ENCODE measurements at regions not wholly inside any gene's neighbourhood (a gene's known extent, or its start where the extent isn't known, plus 50 kb on each side); places are given as distances from the start of the nearest gene placed in this dataset.

DNA sequence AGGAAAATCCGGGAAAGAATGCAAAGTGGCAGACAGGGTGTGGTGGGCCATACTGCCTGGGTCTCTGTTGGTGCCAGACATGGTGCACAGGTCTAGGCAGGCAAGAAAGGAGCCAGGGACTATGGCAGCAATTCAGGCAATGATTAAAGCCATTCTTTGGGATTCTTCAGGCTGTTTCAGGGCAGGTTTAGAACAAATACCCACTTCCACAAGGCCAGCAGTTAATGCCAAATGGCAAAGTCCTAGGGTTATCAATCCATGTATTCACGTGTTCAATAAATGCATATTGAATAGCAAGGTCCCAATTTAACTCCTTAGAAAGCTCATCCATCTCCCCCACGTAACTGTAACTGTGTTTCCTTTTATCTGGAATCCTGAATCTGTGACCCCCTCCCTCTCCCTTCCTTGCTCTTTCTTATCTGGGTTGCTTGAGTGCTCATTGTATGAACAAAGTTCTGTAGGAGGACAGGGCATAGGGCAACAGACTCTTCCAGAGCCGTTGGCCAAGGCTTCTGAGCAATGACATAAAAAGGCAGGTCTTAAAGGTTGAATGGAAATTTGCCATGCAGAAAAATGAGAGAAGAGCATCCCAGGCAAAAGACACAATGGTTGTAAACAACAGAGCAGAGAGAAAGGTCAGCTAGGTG is 146.8 kb upstream of the KLHL29 start:
- DNase-seq: no peak

DNA sequence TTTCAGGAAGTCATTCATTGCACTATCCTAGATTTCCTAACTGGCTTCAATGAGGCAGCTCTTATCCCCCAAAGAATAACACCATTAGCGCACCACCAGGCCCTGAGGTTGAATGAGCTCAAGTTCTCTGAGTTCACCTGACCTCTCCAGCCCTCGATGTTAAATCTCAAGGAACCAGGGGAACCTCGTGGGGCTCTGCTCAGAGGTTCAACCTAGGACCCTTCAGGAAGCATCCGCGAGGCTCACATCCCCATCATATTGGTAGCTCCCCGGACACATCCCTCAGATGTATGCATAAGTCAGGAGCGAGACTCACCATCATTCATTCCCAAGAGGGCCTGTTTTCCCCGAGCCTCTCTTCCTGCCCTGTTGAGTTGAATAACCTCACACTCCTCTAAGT is 145.6 kb upstream of the KLHL29 start:
- no peak for DNase-seq

DNA sequence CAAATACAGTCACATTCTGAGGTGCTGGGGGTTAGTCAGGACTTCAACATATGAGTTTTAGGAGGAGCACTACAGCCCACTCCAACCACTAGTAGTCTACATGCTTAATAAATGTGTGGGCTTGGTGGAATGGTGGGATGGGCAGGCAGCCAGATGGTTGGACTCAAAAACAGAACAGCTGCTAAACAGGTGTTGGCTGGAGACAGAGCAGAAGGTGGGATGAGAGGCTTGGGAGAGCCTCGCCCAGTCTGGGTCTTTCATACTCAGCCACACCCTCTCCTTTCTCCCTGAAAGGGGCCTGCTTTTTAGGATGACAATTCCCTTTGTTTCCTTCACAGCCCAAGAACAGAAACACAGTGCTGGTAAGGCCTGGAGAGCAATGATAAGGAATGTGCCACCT is 143.9 kb upstream of the KLHL29 start:
- no peak for DNase-seq

DNA sequence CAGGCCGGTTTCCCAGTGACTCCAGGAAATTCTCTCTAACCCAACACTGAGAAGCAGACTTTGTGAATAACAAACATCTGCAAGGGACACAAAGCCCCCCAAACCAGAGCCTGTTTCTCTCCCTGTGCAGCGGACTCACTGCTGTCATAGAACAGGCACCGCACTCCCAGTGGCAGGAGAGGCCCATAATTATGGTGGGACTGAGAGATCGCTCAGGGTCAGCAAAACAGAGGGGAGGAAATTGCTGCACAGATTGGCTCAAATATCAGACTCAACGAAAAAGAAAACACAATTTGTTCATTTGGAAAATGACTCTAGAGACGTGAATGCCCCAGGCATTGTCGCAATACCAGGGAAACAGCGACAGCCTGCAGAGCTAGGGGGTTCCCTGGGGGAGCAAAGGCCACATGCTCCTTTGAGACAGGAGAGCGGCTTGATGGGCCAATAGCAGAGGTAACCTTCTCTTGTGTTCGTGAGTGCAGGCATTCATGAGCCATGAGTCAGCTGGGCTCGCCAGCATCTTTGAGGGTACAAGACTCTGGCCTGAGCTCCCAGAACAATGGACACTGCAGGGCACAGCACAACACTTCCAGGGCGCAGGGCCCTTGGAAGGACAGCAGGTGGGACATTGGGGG is 143.3 kb upstream of the KLHL29 start:
- no peak for DNase-seq

DNA sequence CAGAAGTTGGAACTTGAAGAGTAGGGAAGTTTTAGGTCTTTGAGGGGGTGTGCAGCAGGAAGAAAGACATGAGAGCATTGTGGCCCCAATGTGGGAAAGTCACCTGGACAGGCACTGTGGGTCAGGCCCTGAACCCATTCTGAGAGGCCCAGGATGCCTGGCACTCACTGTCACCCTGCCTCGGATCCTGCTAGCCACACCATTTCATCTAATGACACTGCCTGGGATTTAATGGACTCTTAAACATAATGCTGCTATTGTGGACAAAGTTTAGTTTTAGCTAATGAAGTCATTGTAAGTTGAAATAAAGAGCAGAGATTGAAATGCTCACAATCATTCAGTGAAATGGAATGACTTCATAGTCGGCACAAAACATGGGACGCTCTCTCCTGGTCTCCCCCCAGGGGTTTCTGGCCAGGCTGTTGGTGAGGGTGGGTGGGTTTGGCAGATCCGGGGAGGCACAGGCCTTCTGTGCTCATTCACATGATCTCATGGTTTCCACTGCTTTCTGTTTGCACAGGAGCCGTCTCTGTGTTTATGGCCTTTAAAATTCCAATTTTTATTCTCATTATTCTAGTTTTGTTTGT is 141.8 kb upstream of the KLHL29 start:
- DNase-seq: no peak

DNA sequence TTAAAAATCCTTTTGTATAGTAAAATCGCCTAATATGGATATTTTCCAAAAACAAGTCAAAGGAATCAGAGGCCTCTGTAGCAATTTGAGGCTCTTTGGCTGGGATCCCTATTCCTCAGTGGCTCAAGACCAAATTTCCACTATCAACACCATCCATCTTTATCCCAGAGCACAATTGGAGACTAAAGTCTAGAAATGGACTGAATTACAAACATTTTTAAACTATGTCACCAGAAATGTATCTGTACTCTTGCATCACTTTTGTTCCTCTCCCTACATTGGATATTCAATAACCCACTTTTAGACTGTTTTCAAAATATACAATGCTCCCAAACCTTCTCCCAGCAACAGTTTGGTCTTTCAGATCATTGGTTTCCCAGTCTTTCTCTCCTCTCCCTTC is 140.4 kb upstream of the KLHL29 start:
- DNase-seq: no peak

DNA sequence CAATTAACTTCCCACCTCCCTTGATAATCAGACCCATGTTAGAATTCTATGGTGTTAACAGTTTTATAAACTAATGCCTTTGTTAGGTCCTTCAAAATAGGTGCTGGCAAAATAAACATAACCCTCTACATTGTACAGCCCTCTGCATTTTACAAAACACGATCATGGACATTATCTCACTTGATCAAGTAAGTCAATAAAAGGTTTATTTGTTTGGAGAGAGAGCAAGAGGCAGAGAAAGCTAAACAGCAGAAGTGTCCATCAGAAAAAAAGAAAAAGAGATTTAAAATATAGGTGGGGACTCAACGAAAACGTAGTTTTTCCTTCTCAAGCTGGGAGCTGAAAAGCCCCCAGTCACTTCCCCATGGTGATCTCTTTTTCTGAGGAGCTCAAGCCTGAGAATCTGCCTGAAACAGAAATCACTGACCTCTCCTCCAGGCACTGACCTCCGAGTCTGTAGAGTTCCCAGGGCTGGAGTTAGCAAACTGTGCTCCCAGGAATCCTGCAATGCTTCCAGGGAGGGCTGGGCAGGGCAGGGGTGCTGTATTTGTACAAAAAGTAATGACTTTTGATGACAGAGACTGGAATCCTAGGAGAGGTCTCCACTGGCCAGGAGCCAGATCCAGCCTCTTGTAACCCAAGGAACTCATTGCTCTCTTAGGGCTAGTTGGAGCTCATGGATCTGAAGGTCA is 137.8 kb upstream of the KLHL29 start:
- DNase-seq: no peak

DNA sequence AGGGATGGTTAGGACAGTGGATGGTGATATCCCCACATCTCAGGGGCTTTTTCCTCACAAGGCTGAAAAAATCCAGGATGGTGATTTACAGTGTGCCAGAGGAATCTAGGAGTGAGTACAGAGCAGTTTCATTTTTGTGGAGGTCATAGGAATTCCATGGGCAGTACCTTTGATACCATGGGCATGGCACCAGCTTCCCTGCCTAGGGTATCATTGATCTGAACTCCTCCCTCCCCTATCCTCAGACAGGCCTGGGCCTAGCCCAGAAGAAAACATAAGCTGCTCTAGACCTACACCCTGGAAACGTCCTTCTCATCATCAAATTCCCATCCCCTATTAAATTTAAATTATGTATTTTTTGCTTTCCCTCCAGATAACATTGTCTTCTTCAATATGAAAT is 136.3 kb upstream of the KLHL29 start:
- no peak for DNase-seq

DNA sequence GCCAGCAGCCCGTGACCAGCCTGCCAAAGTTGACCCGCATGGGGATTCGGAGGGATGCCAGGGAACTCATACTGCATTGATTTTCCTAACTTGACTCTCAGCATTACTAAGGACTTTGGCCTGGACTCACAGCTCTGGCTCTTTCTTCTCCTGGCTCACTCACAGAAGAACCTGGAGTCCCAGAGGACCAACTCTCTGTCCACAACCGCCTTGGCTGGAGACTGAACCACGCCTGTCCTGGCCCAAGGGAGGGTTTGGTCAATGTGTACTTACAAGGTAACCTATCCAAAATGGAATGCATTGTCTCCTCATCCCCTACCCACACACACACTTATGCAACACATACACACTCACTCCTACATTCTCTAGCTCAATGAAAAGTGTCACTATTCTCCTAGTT is 135.6 kb upstream of the KLHL29 start:
- no peak for DNase-seq

DNA sequence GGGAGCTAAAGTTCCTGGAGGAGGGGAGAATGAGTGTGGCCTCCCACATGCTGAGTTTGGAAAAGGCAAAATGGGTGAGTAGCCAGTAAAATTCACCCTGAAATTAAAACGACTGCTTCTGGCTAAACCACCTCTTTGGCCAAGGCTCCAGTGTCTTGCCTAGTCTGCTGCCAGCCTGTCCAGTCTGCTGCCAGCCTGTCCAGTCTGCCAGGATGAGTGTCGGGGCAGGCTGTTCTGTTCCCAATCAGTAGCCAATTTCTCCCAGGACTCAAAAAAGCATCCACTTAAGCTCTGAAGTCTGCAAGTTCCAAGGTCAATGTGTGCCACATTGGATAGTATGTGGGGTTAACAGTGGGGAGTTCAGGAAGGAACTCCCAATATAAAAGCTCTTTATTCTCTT is 134.6 kb upstream of the KLHL29 start:
- no peak for DNase-seq

DNA sequence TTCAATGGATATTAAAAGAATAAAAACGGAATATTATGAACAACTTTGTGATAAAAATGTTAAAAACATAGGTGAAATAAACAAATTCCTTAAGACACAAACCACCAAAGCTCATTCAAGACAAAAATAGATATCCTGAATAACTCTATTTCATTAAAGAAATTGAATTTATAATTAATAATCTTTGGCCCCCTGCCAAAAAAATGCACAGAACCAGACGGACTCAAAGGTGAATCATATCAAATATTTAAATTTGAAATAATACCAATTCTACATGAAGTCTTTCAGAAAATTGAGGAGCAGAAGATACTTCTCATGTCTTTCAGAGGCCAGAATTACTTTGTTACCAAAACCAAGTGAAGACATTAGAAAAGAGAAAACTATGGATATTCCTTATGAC is 128.3 kb upstream of the KLHL29 start:
- no peak for DNase-seq

DNA sequence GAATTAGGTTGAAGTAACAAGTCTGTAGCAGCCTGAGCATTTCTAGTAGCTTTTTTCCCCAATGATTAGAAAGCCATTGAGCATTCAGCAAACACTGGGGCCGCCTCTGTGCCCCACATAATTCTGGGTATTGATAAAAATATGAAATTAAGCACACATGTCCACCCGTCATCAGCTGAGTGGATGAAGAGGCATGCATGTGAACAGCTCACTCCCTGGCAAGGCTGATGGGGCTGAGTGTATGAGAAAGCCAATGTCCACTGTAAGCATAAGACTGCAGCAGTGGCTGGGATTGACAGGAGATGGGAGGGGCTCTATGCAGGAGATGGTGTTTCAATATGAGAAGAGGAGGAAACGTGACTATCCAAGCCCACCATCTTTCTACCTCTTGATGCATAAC is 124.4 kb upstream of the KLHL29 start:
- no peak for DNase-seq

DNA sequence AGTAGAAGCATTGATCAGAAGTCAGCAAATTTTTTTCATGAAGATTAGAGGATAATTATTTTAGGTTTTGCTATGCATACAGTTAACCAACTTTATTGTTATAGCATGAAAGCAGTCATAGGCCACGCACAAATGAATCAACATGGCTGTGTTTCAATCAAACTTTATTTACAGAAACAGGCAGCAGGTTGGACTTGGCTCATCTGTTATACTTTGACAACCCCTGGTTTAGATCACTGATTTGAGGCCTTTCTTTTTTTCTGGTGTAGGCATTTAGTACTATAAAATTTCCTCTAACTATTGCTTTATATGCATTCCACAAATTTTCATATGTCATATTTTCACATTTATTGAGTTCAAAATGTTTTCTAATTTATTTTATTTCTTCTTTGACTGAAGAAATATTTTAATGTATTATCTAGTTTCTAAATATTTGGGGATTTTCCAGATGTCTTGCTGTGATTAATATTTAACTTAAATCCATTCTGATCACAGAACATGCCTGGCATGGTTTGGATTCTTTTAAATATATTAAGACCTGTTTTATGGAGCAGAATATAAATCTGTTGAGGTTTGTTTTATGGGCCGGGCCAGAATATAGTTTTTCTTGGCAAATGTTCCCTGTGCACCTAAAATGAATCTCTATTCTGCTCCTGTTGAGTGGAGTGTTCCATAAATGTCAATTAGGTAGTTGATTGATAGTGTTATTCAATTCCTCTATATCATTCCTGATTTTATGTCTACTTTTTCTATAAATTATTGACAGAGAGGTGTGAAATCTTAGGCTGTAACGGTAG is 116.3 kb upstream of the KLHL29 start:
- DNase-seq: no peak

DNA sequence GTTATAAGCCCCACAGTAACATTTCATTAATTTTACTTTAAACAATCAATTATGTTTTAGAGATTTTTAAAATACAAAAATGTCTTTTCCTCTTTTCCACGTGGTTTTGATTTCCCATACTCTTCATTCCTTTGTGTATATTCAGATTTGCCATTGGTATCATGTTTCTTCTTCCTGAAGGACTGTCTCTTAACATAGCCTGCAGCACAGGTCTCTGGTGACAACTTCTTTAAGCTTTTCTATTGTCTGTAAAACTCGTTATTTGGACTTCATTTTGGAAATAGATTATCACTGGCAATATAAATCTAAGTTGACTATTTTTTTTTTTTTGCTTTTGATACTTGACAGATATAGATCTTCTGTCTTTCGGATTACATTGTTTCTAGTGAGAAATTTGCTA is 115.2 kb upstream of the KLHL29 start:
- DNase-seq: no peak

DNA sequence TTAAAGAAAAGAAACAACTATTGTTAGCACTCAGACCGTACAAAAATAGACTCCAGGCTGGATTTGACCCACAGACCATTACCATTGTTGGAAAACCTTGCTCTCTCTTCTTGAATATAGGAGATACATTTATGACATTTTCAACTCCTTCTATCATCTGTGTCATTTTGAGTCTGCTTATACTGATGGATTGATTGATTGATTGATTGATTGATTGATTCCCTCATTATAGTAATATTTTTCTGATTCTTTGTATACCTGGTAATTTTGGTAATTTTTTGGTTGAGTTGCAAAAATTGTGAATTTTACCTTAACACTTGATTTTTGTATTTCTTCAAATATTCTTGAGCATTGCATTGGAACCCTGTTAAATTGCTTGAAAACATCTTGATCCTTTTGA is 114.2 kb upstream of the KLHL29 start:
- no peak for DNase-seq

DNA sequence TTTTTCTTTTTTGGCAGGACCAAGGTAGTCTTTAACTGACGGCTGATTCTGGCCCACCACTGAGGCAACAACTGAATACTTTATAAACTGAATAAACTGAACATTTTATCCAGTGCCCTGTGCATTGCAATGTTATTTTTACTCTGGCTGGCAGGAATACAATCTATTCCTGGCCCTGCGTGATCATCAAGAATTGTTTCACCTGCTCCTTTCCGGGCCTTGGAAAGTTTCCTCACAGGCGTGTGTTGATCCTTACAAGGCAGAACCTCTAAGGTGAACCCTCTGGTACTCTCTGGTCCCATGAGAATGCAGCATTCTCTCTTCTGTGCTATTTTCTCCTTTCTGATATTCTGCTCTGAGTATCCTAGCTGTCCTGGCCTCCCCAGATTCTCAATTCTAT is 113.7 kb upstream of the KLHL29 start:
- no peak for DNase-seq

DNA sequence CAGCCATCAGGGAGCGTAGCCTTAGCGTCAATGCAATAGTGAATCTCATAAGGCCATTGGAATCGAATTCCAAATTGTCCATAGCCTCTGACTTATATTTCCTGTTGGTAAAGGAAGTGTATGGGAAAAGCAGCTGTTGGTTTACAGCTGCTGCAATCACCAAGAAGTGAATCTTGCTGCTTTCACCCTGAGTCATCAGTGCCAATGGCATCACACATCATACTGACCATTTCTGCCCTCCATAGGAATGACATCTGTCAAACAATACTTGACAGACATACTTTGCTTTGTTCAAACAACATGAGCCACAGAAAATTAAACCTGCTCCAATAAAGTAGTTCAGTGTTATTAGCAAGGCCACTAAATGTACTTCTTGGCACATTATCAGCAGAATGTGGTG is 111.2 kb upstream of the KLHL29 start:
- no peak for DNase-seq

DNA sequence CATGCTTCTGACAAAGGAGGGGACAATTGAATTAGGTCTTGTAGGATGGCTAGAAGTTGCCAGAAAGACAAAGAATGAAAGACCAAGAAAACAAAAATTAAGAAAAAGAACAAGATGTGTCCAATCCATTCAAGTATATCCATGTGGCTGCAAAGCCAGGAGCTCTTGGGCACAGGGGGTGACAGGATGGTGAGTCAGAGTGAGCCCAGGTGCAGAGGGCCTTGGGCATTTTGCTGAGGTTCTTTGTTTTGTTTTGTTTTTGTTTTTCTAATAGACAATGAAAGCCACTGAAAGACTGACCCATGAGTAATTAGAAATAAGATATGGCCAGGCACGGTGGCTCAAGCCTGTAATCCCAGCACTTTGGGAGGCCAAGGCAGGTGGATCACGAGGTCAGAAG is 104.6 kb upstream of the KLHL29 start:
- DNase-seq: no peak

DNA sequence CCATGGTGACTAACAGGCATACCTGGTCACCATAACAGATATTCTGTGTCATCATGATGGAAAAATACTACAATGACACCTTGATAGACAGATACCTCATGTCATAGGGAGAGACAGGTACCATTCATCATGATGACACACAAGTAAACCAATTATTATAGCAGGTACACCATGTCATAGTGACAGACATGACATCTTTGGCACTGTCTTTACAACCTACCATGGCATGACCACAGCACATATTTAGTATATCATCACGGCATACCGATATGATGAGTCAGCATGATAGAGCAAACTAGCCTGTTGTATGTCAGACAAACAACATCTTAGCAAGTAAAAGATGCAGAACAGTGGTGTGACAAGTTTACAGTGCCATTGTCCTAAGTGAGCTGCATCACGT is 101.3 kb upstream of the KLHL29 start:
- no peak for DNase-seq

DNA sequence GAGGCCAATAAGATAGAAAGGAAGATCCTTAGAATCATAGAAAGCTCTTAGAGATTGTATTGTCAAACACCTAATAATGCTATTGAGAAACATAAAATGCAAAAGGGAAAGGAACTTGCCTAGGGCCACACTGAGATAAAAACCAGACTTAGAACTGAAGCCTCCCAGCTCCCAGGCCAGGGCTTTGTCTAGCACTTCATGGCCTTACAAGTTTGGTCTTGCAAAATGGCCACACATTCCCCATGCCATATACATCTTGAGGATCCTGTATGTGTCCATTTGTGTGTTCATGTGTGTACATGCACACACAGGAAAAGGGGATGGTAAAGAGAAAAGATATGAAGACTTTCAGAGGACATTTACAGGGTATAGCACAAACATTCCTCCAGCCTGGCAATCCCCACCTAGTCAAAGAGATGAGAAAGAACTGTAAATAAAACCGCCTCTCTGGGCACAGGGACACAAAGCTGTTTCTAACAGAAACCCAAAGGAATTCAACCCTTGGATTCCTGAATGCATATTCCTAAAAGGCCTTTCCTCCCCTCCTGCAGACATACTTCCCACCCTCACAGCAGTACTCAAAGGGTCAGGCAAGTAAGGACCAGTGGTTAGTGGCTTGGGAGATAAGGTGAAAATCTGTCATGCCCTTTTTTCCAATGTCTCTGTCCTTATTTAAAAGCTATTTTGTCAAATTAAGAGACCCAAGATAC is 99.7 kb upstream of the KLHL29 start:
- DNase-seq: no peak

DNA sequence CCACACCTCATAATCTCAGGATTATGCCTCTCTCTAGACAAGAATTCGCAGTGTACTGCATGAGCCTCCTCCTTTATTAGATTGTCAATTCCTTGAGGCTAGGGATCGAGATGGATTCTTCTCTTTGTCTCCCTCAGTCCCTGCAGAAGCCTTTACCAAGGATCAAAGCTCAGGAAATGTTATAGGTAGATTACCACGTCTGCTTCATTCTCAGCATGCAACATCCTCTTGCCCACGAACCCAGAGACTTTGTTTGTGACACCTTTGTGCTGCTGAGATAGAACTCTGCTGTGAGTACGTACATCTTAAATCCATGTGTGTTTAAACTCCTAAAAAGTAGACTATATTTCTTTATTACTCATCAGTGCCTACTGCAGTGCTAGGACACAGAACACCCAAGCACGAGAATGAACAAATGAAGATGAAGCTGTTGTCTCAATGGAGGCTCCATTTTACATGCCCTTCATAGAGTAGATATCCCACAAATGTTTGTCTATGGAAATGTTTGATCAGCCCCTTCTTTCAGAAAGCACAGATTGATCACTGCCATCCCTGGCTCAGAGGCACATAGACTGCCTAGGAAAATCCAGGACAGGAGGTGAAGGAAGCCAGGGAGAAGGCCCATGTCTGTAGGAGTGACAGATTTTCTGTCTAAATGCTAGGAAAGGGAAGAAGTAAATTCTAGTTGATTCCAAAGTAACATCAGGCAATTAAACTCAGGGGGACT is 98.8 kb upstream of the KLHL29 start:
- no peak for DNase-seq
